ENCODE measurements at regions not wholly inside any gene's neighbourhood (a gene's known extent, or its start where the extent isn't known, plus 50 kb on each side); places are given as distances from the start of the nearest gene placed in this dataset.
A peak's percentile ranks its signal among the peaks of the same experiment; 100 is the strongest.

- no peak for DNase-seq (ENCODE audit: low read depth)
Measured at GRCh38 chr18:8458546-8459215, 150.6 kb upstream of the RAB12 start.

- no peak for DNase-seq (ENCODE audit: low read depth)
Measured at GRCh38 chr18:8460748-8461147, 148.5 kb upstream of the RAB12 start.

GRCh38 chr18:8461544-8461943, 147.7 kb upstream of the RAB12 start:
- no peak for DNase-seq (ENCODE audit: low read depth)

GRCh38 chr18:8462651-8463185, 146.5 kb upstream of the RAB12 start:
- no peak for DNase-seq (ENCODE audit: low read depth)

GRCh38 chr18:8463791-8464190, 145.4 kb upstream of the RAB12 start:
- no peak for DNase-seq (ENCODE audit: low read depth)

GRCh38 chr18:8468191-8468590, 141.0 kb upstream of the RAB12 start:
- DNase-seq (ENCODE audit: low read depth): no peak

GRCh38 chr18:8468921-8469335, 140.3 kb upstream of the RAB12 start:
- DNase-seq (ENCODE audit: low read depth): peak; percentile 36

GRCh38 chr18:8469544-8470130, 139.6 kb upstream of the RAB12 start:
- peak; percentile 23 for DNase-seq (ENCODE audit: low read depth)

GRCh38 chr18:8471372-8471771, 137.9 kb upstream of the RAB12 start:
- no peak for DNase-seq (ENCODE audit: low read depth)

- DNase-seq (ENCODE audit: low read depth): no peak
Measured at GRCh38 chr18:8474661-8475060, 134.6 kb upstream of the RAB12 start.

GRCh38 chr18:8477615-8478014, 131.6 kb upstream of the RAB12 start:
- no peak for DNase-seq (ENCODE audit: low read depth)

- DNase-seq (ENCODE audit: low read depth): peak; percentile 53
Measured at GRCh38 chr18:8478166-8478967, 130.9 kb upstream of the RAB12 start.

GRCh38 chr18:8478968-8479370, 130.3 kb upstream of the RAB12 start:
- DNase-seq (ENCODE audit: low read depth): no peak

- DNase-seq (ENCODE audit: low read depth): no peak
Measured at GRCh38 chr18:8479789-8480188, 129.4 kb upstream of the RAB12 start.

GRCh38 chr18:8480506-8481328, 128.5 kb upstream of the RAB12 start:
- DNase-seq (ENCODE audit: low read depth): peak; percentile 74

GRCh38 chr18:8484951-8485350, 124.3 kb upstream of the RAB12 start:
- DNase-seq (ENCODE audit: low read depth): no peak

GRCh38 chr18:8489761-8490160, 119.5 kb upstream of the RAB12 start:
- no peak for DNase-seq (ENCODE audit: low read depth)

- no peak for DNase-seq (ENCODE audit: low read depth)
Measured at GRCh38 chr18:8491516-8491915, 117.7 kb upstream of the RAB12 start.

GRCh38 chr18:8493141-8493540, 116.1 kb upstream of the RAB12 start:
- DNase-seq (ENCODE audit: low read depth): no peak

GRCh38 chr18:8496186-8496585, 113.1 kb upstream of the RAB12 start:
- DNase-seq (ENCODE audit: low read depth): peak; percentile 28

- DNase-seq (ENCODE audit: low read depth): no peak
Measured at GRCh38 chr18:8498905-8499304, 110.3 kb upstream of the RAB12 start.

All from iris pigment epithelial cell (primary cell).